ENCODE measurements at regions not wholly inside any gene's neighbourhood (a gene's known extent, or its start where the extent isn't known, plus 50 kb on each side); places are given as distances from the start of the nearest gene placed in this dataset.

DNA sequence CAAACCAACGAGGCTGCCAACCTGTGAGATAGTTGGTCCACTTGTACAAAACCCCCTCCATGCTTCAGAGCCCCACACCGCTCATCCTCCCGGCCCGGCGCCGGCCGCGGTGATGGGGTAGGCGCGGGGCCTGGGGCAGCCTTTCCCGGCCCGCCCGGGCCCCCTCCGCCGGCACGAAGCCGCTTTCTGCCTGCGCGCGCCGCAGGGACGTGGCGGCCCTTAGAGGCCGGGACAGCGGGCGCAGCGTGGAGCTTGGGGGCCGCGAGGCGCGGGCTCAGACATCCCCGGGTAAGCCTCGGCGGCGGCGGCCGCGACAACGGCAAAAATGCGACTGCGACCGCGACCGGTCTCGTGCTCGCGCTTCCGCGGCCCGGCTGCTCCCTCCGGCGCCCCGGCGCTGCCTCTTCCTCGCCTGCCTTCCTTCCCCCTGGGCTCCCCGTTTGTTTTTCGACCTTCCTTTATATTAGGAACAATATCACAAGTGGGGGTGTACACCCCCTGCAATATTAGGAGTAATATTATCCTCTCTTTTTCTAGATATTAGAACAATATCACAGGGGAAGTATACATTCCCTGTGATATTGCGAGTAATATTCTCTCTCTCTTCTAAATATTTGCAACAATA lies 53.9 kb upstream of the CEACAM21 start:
- peaks cover 56% of the 10 kb centered on the region for H3K27me3 ChIP-seq (ENCODE audit: insufficient read depth, low read length)
- POLR2A ChIA-PET: no interaction called here
- ATAC-seq (no peak), DNase-seq (ENCODE audit: low read depth, low spot score) (no peak)
- H3K36me3 ChIP-seq (ENCODE audit: control insufficient read depth in 1 of 2, insufficient read depth in 2 of 2, low read length in 2 of 2): no peaks in the 10 kb centered on the region
- CTCF ChIA-PET: no interaction called here
- no peaks in the 10 kb centered on the region for H3K9me2 ChIP-seq (ENCODE audit: insufficient read depth)
- BruUV-seq (replicated peaks): no TSS peak
- TF ChIP-seq EZH2 (IDR thresholded peaks at IDR 0.05) (no peak), POLR2AphosphoS5 (IDR thresholded peaks at IDR 0.05; ENCODE audit: low read depth, low read length) (no peak)
- TF ChIP-seq, protein P1, sequence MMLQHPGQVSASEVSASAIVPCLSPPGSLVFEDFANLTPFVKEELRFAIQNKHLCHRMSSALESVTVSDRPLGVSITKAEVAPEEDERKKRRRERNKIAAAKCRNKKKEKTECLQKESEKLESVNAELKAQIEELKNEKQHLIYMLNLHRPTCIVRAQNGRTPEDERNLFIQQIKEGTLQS (IDR thresholded peaks at IDR 0.05): no peak
- H4K20me1 ChIP-seq (ENCODE audit: insufficient read depth): no peaks in the 10 kb centered on the region
- no peaks in the 10 kb centered on the region for H3K79me2 ChIP-seq (ENCODE audit: insufficient read depth, low read length)
- no peaks in the 10 kb centered on the region for H3K9me3 ChIP-seq (ENCODE audit: control insufficient read depth in 1 of 2, insufficient read depth in 1 of 2, low read depth in 1 of 2, low read length in 2 of 2)
- intact Hi-C loops (cut with micrococcal nuclease): no loop called here
- H3K27ac ChIP-seq (ENCODE audit: low read depth, low read length): no peak overlapping the region
- H3K4me3 ChIP-seq (replicated peaks in 1 of 2; ENCODE audit: low read depth in 1 of 2, low read length in 2 of 2): no peak overlapping the region
- H3K4me2 ChIP-seq (ENCODE audit: low read length): no peak overlapping the region
- H3K9ac ChIP-seq (ENCODE audit: low read length): no peak overlapping the region
- RAD21 ChIA-PET (ENCODE audit: low non-redundant PET in 1 of 2, low total read pairs in 2 of 2, uncharacterized antibody in 2 of 2, unreplicated experiment in 2 of 2): no interaction called here
- no peak overlapping the region for H2AFZ ChIP-seq (ENCODE audit: low read depth, low read length, poor library complexity, severe bottlenecking)
- H3K4me1 ChIP-seq (ENCODE audit: control insufficient read depth in 1 of 2, insufficient read depth in 2 of 2, low read length in 2 of 2): no peaks in the 10 kb centered on the region

DNA sequence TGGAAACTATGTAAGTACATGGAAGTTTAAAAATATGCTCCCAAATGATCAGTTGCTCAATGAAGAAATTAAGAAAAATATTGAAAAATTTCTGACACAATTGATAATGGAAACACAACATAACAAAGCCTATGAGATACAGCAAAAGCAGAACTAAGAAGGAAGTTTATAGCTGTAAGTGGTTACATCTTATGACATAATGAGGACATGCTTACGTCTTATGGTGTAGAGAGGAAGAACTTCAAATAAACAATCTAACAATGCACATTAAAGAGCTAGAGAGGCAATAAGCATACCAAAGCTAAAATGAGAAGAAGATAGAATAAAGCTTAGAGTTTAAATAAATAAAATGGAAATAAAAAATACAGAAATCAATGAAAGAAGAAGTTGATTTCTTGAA lies 50.0 kb upstream of the CEACAM21 start:
- Histone ChIP-seq H3K27ac (ENCODE audit: low read depth, low read length) (no peak overlapping the region), H2AFZ (ENCODE audit: low read depth, low read length, poor library complexity, severe bottlenecking) (no peak overlapping the region), H3K9ac (ENCODE audit: low read length) (no peak overlapping the region), H3K4me3 (replicated peaks in 1 of 2; ENCODE audit: low read depth in 1 of 2, low read length in 2 of 2) (no peak overlapping the region), H3K9me3 (ENCODE audit: control insufficient read depth in 1 of 2, insufficient read depth in 1 of 2, low read depth in 1 of 2, low read length in 2 of 2) (no peaks in the 10 kb centered on the region), H3K27me3 (ENCODE audit: insufficient read depth, low read length) (peaks cover 50% of the 10 kb centered on the region), H3K4me1 (ENCODE audit: control insufficient read depth in 1 of 2, insufficient read depth in 2 of 2, low read length in 2 of 2) (no peaks in the 10 kb centered on the region), H3K36me3 (ENCODE audit: control insufficient read depth in 1 of 2, insufficient read depth in 2 of 2, low read length in 2 of 2) (no peaks in the 10 kb centered on the region), H3K9me2 (ENCODE audit: insufficient read depth) (no peaks in the 10 kb centered on the region), H3K4me2 (ENCODE audit: low read length) (no peak overlapping the region), H3K79me2 (ENCODE audit: insufficient read depth, low read length) (no peaks in the 10 kb centered on the region), H4K20me1 (ENCODE audit: insufficient read depth) (no peaks in the 10 kb centered on the region)
- TF ChIP-seq SP1 (IDR thresholded peaks at IDR 0.05; ENCODE audit: low read depth) (no peak), EZH2phosphoT487 (IDR thresholded peaks at IDR 0.05; ENCODE audit: borderline replicate concordance) (no peak), SIN3A (IDR thresholded peaks at IDR 0.05; ENCODE audit: low read depth) (no peak), CEBPB (IDR thresholded peaks at IDR 0.05; ENCODE audit: low read depth) (no peak), JUND (IDR thresholded peaks at IDR 0.05) (no peak)
- TF ChIP-seq, protein P2, sequence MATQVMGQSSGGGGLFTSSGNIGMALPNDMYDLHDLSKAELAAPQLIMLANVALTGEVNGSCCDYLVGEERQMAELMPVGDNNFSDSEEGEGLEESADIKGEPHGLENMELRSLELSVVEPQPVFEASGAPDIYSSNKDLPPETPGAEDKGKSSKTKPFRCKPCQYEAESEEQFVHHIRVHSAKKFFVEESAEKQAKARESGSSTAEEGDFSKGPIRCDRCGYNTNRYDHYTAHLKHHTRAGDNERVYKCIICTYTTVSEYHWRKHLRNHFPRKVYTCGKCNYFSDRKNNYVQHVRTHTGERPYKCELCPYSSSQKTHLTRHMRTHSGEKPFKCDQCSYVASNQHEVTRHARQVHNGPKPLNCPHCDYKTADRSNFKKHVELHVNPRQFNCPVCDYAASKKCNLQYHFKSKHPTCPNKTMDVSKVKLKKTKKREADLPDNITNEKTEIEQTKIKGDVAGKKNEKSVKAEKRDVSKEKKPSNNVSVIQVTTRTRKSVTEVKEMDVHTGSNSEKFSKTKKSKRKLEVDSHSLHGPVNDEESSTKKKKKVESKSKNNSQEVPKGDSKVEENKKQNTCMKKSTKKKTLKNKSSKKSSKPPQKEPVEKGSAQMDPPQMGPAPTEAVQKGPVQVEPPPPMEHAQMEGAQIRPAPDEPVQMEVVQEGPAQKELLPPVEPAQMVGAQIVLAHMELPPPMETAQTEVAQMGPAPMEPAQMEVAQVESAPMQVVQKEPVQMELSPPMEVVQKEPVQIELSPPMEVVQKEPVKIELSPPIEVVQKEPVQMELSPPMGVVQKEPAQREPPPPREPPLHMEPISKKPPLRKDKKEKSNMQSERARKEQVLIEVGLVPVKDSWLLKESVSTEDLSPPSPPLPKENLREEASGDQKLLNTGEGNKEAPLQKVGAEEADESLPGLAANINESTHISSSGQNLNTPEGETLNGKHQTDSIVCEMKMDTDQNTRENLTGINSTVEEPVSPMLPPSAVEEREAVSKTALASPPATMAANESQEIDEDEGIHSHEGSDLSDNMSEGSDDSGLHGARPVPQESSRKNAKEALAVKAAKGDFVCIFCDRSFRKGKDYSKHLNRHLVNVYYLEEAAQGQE (IDR thresholded peaks at IDR 0.05; ENCODE audit: low read depth): no peak
- TF ChIP-seq, protein P1 (IDR thresholded peaks at IDR 0.05): no peak
- POLR2A ChIA-PET: no interaction called here
- CTCF ChIA-PET: no interaction called here
- no TSS peak for BruUV-seq (replicated peaks)
- DNase-seq (ENCODE audit: low read depth, low spot score): no peak
- intact Hi-C loops (cut with micrococcal nuclease): no loop called here
- no peak for ATAC-seq
- RAD21 ChIA-PET (ENCODE audit: low non-redundant PET in 1 of 2, low total read pairs in 2 of 2, uncharacterized antibody in 2 of 2, unreplicated experiment in 2 of 2): no interaction called here

All from HCT116 (cell line).